ENCODE measurements at regions not wholly inside any gene's neighbourhood (a gene's known extent, or its start where the extent isn't known, plus 50 kb on each side); places are given as distances from the start of the nearest gene placed in this dataset.

DNA sequence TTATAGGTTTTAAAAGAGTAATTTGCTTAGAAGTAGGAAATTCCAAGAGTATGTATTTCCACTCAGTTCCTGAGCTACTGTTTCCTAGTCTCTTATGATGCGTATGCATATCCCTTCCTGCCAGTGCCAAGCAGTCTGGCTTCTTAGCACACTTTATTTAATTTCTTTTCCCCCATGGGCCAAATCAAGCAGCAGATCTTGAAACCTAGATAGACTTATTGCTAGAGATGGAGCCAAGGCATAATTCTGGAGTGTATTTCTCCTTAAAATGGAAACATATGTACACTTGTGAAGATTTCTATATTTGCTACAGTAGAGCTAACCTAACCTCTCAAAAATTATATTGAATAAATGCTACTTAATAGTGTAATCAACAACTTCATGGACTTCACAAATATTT is 2337.6 kb downstream of the PCDH7 start:
- no peaks in the 10 kb centered on the region for H3K4me1 Mint-ChIP-seq
- Histone ChIP-seq H2AFZ (replicated peaks) (no peak overlapping the region), H3K79me2 (ENCODE audit: low read depth) (no peaks in the 10 kb centered on the region), H3F3A (ENCODE audit: low read depth) (no peaks in the 10 kb centered on the region), H3K27me3 (no peaks in the 10 kb centered on the region), H3K27ac (no peak overlapping the region), H4K20me1 (ENCODE audit: low read depth) (no peaks in the 10 kb centered on the region), H3K9me3 (ENCODE audit: low read depth) (no peaks in the 10 kb centered on the region), H3K4me3 (no peak overlapping the region), H3K4me1 (no peaks in the 10 kb centered on the region), H3K36me3 (no peaks in the 10 kb centered on the region), H3K4me2 (no peak overlapping the region), H3K9ac (no peak overlapping the region)
- peaks cover 2% of the 10 kb centered on the region for H3K27me3 Mint-ChIP-seq (ENCODE audit: insufficient read depth, low read depth)
- no peaks in the 10 kb centered on the region for H3K9me3 Mint-ChIP-seq
- H3K27ac Mint-ChIP-seq = no peak overlapping the region
- no peak for DNase-seq (ENCODE audit: low spot score)
- no peaks in the 10 kb centered on the region for H3K36me3 Mint-ChIP-seq
- TF ChIP-seq EZH2phosphoT487 (IDR thresholded peaks at IDR 0.05) (no peak), EZH2 (IDR thresholded peaks at IDR 0.05) (no peak)
- TF ChIP-seq, protein P1, sequence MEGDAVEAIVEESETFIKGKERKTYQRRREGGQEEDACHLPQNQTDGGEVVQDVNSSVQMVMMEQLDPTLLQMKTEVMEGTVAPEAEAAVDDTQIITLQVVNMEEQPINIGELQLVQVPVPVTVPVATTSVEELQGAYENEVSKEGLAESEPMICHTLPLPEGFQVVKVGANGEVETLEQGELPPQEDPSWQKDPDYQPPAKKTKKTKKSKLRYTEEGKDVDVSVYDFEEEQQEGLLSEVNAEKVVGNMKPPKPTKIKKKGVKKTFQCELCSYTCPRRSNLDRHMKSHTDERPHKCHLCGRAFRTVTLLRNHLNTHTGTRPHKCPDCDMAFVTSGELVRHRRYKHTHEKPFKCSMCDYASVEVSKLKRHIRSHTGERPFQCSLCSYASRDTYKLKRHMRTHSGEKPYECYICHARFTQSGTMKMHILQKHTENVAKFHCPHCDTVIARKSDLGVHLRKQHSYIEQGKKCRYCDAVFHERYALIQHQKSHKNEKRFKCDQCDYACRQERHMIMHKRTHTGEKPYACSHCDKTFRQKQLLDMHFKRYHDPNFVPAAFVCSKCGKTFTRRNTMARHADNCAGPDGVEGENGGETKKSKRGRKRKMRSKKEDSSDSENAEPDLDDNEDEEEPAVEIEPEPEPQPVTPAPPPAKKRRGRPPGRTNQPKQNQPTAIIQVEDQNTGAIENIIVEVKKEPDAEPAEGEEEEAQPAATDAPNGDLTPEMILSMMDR (IDR thresholded peaks at IDR 0.05) = no peak
- H3K4me3 Mint-ChIP-seq = no peak overlapping the region

DNA sequence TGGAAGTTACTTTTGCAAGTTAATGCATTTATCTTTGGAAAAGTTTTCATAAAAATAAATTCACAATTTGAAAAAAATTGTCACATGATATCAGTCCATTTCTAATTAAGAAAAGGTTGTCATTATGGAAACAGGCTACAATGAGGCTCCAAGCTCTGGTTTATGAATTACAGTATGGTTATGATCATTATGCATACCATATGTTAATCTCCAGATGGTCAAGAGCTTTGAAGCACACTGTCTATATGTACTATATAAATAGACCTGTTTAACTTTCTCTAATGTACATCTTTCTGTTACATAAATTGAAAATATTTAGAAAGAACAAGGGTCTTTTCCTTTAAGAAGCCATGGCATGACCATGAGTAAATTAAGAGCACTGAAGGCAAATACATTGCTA is 2338.8 kb downstream of the PCDH7 start:
- Mint-ChIP-seq H3K9me3 (no peaks in the 10 kb centered on the region), H3K4me3 (no peak overlapping the region)
- no peaks in the 10 kb centered on the region for H4K20me1 ChIP-seq (ENCODE audit: low read depth)

DNA sequence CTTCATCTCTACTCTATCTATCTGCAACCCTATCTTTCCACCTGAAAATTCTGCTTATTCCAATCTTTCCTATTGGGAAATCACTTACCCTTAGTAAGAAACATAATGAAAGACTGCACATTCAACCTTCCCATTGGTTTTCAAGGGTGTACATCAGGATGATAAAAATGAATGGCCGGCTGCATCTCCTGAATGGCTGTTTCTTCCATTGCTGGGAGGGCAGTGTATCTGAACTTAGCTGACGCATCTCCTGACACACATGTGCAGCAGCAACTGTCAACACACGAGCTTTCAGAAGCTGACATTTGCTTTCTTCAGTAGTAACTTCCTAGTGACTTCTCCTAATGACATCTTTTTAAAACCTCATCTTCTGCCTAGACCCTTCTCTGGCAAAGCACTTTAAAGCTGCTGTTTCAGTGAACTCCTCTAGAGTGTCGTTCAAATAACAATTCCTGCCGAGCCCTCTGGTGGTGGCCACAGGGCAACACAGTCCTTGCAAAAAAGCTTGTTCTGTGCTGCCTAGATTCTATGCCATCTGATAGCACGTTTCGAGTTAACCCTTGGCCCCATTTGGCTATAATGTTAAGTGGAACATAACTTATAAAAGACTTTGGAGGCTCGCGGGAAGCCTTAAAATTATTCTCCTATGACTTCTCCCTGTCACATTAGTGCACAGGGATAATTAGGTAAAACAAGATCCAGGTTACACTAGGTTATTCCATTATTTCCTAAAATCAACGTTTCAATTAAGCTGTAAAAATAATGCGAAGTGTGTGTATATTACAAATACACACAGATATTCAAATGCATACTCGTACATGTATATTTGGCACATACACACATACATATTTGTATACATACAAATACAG is 2340.7 kb downstream of the PCDH7 start:
- H2AFZ ChIP-seq (replicated peaks) = peak overlapping the region; percentile 45
- no peak overlapping the region for H3K27ac Mint-ChIP-seq

More for the DNA sequence above, 2338.8 kb downstream of the PCDH7 start:
- H3K4me3 ChIP-seq = no peak overlapping the region
- H3K27ac Mint-ChIP-seq = no peak overlapping the region
- H3K9me3 ChIP-seq (ENCODE audit: low read depth) = no peaks in the 10 kb centered on the region
- TF ChIP-seq EZH2 (IDR thresholded peaks at IDR 0.05) = no peak
- TF ChIP-seq, protein P1 (IDR thresholded peaks at IDR 0.05) = no peak
- TF ChIP-seq EZH2phosphoT487 (IDR thresholded peaks at IDR 0.05) = no peak
- peaks cover 2% of the 10 kb centered on the region for H3K27me3 Mint-ChIP-seq (ENCODE audit: insufficient read depth, low read depth)
- H3K4me1 Mint-ChIP-seq = no peaks in the 10 kb centered on the region
- H3K9ac ChIP-seq = no peak overlapping the region
- DNase-seq (ENCODE audit: low spot score) = no peak
- no peaks in the 10 kb centered on the region for H3K36me3 ChIP-seq
- H3F3A ChIP-seq (ENCODE audit: low read depth) = no peaks in the 10 kb centered on the region
- H3K4me1 ChIP-seq = no peaks in the 10 kb centered on the region
- no peaks in the 10 kb centered on the region for H3K36me3 Mint-ChIP-seq
- H3K4me2 ChIP-seq = no peak overlapping the region
- H2AFZ ChIP-seq (replicated peaks) = no peak overlapping the region
- H3K79me2 ChIP-seq (ENCODE audit: low read depth) = no peaks in the 10 kb centered on the region
- H3K27ac ChIP-seq = no peak overlapping the region
- no peaks in the 10 kb centered on the region for H3K27me3 ChIP-seq

More for the DNA sequence above, 2340.7 kb downstream of the PCDH7 start:
- TF ChIP-seq, protein P1 (IDR thresholded peaks at IDR 0.05) = peak; percentile 94
- no peak for TF ChIP-seq EZH2phosphoT487 (IDR thresholded peaks at IDR 0.05)
- Histone ChIP-seq H3K9me3 (ENCODE audit: low read depth) (no peaks in the 10 kb centered on the region), H3K4me2 (no peak overlapping the region), H3F3A (ENCODE audit: low read depth) (no peaks in the 10 kb centered on the region), H3K36me3 (no peaks in the 10 kb centered on the region), H3K79me2 (ENCODE audit: low read depth) (no peaks in the 10 kb centered on the region), H3K4me3 (no peak overlapping the region), H3K27ac (no peak overlapping the region), H4K20me1 (ENCODE audit: low read depth) (no peaks in the 10 kb centered on the region), H3K9ac (no peak overlapping the region), H3K27me3 (no peaks in the 10 kb centered on the region), H3K4me1 (no peaks in the 10 kb centered on the region)
- H3K4me3 Mint-ChIP-seq = no peak overlapping the region
- DNase-seq (ENCODE audit: low spot score) = peak; percentile 84
- no peaks in the 10 kb centered on the region for H3K4me1 Mint-ChIP-seq
- H3K9me3 Mint-ChIP-seq = no peaks in the 10 kb centered on the region
- H3K36me3 Mint-ChIP-seq = no peaks in the 10 kb centered on the region
- peaks cover 2% of the 10 kb centered on the region for H3K27me3 Mint-ChIP-seq (ENCODE audit: insufficient read depth, low read depth)

Measured in neural progenitor cell (in vitro differentiated cells).